Fibroblast of the conjunctiva (primary cell): ENCODE measurements at regions not wholly inside any gene's neighbourhood (a gene's known extent, or its start where the extent isn't known, plus 50 kb on each side); places are given as distances from the start of the nearest gene placed in this dataset.

Experiments used
- DNase-seq: peaks from one replicate; pipeline ENCODE4 v3.0.0-alpha.2; 2010; ENCODE audit warnings: low read depth

- DNase-seq, result no peak
Observed at GRCh38 chr13:22095794-22096193, 424.9 kb downstream of the FGF9 start.

GRCh38 chr13:22099585-22099984 is 428.7 kb downstream of the FGF9 start:
- no peak for DNase-seq

GRCh38 chr13:22102271-22102670 is 431.4 kb downstream of the FGF9 start:
- DNase-seq, result no peak

GRCh38 chr13:22103046-22104027 is 432.5 kb downstream of the FGF9 start:
- DNase-seq, result no peak

- DNase-seq, result no peak
Observed at GRCh38 chr13:22106058-22106457, 435.2 kb downstream of the FGF9 start.

GRCh38 chr13:22107549-22107948 is 436.7 kb downstream of the FGF9 start:
- DNase-seq, result no peak

- no peak for DNase-seq
Observed at GRCh38 chr13:22108283-22108942, 437.5 kb downstream of the FGF9 start.

GRCh38 chr13:22108979-22109378 is 438.1 kb downstream of the FGF9 start:
- no peak for DNase-seq

- no peak for DNase-seq
Observed at GRCh38 chr13:22110368-22110767, 439.5 kb downstream of the FGF9 start.

GRCh38 chr13:22111152-22111783 is 440.4 kb downstream of the FGF9 start:
- DNase-seq, result no peak

GRCh38 chr13:22111961-22112360 is 441.1 kb downstream of the FGF9 start:
- DNase-seq, result no peak

GRCh38 chr13:22112956-22113745 is 442.3 kb downstream of the FGF9 start:
- no peak for DNase-seq

- no peak for DNase-seq
Observed at GRCh38 chr13:22114630-22115311, 443.9 kb downstream of the FGF9 start.

- no peak for DNase-seq
Observed at GRCh38 chr13:22118158-22118557, 447.3 kb downstream of the FGF9 start.

GRCh38 chr13:22120646-22121045 is 449.8 kb downstream of the FGF9 start:
- no peak for DNase-seq

- no peak for DNase-seq
Observed at GRCh38 chr13:22121146-22121739, 450.4 kb downstream of the FGF9 start.

- no peak for DNase-seq
Observed at GRCh38 chr13:22126433-22127021, 455.7 kb downstream of the FGF9 start.

GRCh38 chr13:22127277-22128164 is 456.6 kb downstream of the FGF9 start:
- no peak for DNase-seq
